Stimulated activated CD8-positive, alpha-beta memory T cell treated with anti-CD3 and anti-CD28 coated beads, Interleukin-4, amount 100 ng/mL, for 4 hours (primary cell): ENCODE measurements at regions not wholly inside any gene's neighbourhood (a gene's known extent, or its start where the extent isn't known, plus 50 kb on each side); places are given as distances from the start of the nearest gene placed in this dataset.

Experiments used
- DNase-seq, 2 donors: peaks; one replicate each; pipeline ENCODE4 v3.0.0-alpha.2; 2020; ENCODE audit warnings: low read depth in 2 of 2, low spot score in 1 of 2

DNA sequence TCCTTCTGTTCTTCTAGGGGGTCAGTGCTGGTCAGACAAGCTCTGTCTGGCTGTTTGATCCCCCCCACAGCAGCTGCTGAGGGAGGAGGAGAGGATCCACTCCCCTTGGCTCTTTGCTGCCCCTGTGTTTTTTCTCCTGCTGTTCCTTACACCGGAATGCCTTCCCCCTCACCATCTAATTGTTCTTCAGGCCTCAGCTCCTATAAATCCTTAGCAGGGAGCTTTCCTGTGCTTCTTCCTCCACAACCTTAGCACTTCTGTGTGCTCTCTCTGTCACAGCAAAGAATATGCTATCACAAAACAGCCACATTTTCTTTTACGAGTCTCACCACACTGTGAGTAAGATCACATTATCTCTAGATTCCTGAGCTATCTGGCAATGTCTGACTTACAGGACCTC, 196.6 kb downstream of the OTOR start:
- DNase-seq, result no peak

- DNase-seq, result no peak
Observed at GRCh38 chr20:16945619-16946018, 197.5 kb downstream of the OTOR start.

DNA sequence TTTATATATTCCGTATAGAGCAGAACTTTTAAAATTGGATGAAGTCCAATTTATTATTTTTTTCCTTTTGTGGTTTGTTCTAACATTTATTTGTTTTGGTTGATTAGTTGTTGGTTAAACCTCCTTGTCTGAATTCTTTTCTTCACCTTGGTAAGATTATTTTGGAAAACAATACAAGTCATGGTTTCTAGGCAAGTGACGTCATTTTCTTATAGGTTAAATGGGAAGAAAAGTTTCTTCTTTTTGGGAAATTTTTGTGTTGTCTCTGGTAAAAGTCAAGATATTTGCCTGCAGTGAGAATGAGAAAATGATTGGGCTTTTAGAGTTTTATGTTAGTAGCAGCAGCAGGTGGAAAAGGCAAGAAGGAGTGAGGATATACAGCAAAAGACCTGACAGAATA, 197.9 kb downstream of the OTOR start:
- DNase-seq, result no peak

DNA sequence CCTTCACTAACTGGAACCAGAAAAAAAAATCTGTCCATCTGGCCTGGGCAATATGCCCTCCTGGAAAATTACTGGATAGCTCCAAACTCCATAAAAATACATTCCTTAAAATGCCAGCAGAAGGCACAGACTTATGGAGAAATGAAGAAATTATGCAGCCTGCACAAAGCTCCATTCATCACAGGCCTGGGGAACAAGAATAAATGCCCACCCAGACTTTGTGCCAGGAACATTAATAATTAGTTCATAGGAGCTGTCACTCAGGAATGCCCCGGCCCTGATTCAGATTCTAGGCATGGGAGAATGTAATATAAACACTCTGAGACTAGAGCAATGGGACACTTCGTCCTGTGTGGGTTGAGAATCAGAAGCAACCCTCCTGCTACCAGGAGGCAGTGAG, 199.3 kb downstream of the OTOR start:
- DNase-seq, result no peak

DNA sequence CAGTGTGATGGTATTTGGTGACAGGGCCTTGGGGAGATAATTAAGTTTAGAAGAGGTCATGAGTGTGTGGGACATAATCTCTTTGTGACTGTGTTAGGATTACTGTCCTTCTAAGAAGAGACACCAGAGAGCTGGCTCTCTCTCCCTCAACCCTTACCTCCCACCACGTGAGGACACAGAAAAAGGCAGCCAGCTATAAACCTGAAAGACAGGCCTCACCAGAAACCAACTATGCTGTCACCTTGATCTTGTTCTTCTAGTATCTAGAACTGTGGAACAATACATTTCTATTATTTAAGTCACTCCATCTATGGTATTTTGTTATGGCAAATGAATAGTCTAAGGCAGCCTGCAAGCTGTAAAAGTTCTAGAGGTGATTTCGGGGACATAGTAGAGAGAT, 203.7 kb downstream of the OTOR start:
- DNase-seq, result no peak

GRCh38 chr20:16952965-16953364, 204.8 kb downstream of the OTOR start:
- no peak for DNase-seq

GRCh38 chr20:16953858-16954257, 205.7 kb downstream of the OTOR start:
- DNase-seq, result no peak

- no peak for DNase-seq
Observed at GRCh38 chr20:16955462-16955861, 207.3 kb downstream of the OTOR start.

- DNase-seq, result no peak
Observed at GRCh38 chr20:16955971-16956370, 207.8 kb downstream of the OTOR start.

GRCh38 chr20:16965401-16965800, 217.2 kb downstream of the OTOR start:
- no peak for DNase-seq

DNA sequence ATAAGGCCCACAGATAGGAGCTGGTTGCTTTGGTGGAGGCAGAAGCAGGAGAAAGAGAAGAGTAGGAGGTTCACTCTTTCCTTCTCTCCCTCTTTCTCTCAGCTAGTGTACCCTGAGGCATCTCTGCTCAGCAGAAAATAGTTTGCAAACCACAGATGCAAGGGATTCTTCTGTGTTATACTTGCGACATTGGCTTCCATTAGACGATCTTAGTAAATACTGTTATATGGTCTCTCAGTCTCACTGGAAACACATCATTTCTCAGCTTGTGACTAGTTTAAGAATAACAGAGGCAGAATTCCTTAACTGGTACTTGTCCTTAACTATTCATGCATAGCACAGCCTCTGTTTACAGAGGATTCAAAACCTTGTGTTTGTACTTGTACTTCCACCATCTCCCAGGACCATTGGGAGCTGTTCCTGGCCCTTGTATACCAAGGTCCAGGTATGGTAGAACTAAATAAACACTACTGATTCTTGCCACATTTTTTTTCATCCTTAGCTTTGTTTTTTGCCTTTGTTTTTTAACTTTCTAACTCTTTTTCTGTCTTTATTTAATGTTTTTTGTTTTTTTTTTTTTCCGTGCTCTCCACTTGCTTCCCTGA, 218.2 kb downstream of the OTOR start:
- no peak for DNase-seq

- DNase-seq, result no peak
Observed at GRCh38 chr20:16968099-16968498, 219.9 kb downstream of the OTOR start.

- DNase-seq, result no peak
Observed at GRCh38 chr20:16970776-16971175, 222.6 kb downstream of the OTOR start.

DNA sequence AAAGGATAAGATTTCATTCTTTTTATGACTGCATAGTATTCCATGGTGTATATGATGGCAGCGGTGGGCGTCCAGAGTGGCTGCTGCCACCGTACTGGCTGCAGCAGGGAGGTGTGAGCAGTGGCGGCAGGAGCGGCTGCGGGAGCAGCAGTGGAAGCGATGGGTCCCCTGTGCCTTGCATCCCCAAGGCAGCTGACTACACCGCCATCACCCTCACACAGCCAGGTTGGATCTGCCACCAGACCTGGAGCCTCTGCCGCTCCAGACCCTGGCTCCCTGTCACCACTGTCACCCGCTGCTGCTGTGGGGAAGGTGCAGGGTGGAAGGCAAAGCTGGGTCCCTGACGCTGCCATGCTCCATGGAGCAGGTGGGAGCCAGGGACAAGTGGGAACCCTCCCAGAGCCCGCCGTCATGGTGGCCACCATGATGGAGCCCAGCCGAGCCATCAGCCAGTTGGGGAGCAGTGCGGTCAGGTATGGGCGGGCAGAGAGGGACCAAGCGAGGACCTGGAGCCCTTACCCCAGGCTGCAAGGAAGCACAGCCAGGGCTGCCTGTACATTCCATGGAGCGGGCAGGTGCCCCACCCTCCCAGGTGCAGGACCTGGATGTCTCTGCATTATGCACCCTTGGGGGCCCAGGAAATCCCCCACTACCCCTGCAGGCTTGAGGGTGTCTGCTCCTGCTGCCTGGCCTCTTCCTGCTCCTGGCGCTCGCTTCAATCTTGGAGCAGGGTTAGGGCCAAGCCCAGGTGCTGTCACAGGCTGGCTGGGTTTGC, 226.1 kb downstream of the OTOR start:
- no peak for DNase-seq

DNA sequence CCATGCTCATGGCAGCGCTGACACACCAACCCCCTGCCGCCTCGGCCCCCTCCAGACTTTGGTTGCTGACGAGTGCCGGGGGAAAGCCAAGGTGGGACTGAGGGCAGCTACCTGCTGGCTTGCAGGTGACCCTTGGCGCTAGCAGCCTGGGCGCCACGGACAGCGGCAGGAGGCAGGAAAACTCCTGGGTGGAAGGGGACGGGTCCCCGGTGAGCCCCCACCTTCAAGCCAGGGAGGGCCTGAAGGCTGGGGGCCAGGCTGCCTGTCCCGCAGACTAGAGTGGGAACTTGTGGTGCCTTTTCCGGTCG, 226.7 kb downstream of the OTOR start:
- DNase-seq, result no peak

GRCh38 chr20:16975682-16976081, 227.5 kb downstream of the OTOR start:
- DNase-seq, result no peak

- DNase-seq, result no peak
Observed at GRCh38 chr20:16978497-16978896, 230.3 kb downstream of the OTOR start.

GRCh38 chr20:16982091-16982726, 234.1 kb downstream of the OTOR start:
- no peak for DNase-seq

- no peak for DNase-seq
Observed at GRCh38 chr20:16984481-16984880, 236.3 kb downstream of the OTOR start.

- DNase-seq, result no peak
Observed at GRCh38 chr20:17003170-17003870, 223.5 kb upstream of the PCSK2 start.

DNA sequence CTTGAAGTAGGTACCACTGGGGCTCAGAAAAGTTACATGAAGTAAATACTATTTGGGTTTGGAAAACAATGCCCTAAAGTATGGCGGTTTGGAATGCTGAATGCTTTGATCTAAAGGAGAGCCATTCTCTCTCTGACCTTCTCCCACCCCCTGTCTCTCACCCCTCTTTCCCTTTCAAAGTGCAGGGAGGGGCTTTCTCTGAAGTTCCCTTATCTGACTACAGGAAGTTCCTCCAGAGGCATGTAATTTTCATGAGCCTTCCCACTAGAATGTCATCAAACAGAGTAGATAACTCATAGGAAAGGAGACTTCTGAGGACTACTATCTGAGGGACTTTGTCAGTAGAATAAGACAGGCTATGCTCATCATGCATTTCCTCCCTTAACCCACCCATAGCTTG, 216.7 kb upstream of the PCSK2 start:
- no peak for DNase-seq

- no peak for DNase-seq
Observed at GRCh38 chr20:17012546-17013226, 214.2 kb upstream of the PCSK2 start.
